HG02938 (cell line): ENCODE measurements at regions not wholly inside any gene's neighbourhood (a gene's known extent, or its start where the extent isn't known, plus 50 kb on each side); places are given as distances from the start of the nearest gene placed in this dataset.
A peak's percentile ranks its signal among the peaks of the same experiment; 100 is the strongest.

Experiments used
- ATAC-seq: cut with Tn5 transposase; IDR thresholded peaks from one replicate; pipeline ENCODE4 v1.9.1; 2021; ENCODE audit warnings: mild to moderate bottlenecking, moderate library complexity; ENCODE audit not compliant: unreplicated experiment

DNA sequence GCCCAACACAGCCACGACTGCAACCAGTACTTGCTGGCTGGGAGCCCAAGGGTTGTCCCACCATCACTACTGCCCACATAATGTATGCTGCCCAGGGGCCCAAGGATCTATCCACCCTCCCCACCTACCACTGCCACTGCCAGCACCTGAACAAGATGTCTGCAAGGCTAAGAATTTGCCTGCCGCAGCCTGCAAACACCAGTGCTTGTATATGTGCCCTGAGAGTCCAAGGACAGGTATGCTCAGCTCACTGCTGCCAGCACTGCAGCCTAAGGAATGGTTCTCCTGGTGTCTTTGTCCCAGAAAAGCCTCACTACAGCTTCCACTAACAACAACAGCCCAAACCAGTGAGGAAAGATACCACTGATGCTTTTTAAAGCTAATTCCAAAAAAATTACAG, 1174.0 kb downstream of the SORCS1 start:
- no peak for ATAC-seq

DNA sequence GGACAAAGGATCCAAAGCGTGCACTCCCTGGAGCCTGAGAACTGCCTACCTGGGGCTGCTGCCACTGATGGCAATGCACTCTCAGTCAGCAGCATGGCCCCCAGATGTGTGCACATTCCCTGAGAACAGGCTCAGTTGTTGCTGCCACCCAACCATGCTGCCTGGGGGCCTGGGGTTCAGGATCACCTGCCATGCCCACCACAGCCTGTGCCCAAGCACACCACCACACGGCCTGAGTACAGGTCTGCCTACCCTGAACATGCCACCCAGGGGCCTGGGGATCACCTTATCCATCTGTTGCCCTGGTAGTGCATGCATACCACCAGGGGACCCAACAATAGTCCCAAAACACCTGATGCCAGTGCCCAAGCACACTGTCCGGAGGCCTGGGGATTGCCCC, 1174.5 kb downstream of the SORCS1 start:
- no peak for ATAC-seq

DNA sequence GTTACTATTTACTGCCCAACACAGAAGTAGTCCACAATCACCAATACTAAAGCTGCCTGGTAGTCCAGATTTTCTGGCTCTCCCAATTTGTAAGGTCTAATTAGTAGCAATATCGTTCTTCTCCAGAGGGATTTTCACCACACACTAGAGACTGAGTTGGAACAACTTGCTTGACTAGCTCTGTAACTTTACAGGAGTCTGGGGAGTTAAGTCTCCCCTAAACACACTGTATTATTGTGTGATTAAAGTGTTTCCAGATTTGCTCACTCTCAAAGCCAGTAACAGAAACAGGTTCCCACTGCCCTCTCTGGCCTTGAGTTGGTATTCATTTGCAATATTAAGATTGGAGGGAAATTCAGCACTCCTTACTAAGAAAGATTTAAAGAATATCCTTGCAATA, 1175.7 kb downstream of the SORCS1 start:
- ATAC-seq: no peak

DNA sequence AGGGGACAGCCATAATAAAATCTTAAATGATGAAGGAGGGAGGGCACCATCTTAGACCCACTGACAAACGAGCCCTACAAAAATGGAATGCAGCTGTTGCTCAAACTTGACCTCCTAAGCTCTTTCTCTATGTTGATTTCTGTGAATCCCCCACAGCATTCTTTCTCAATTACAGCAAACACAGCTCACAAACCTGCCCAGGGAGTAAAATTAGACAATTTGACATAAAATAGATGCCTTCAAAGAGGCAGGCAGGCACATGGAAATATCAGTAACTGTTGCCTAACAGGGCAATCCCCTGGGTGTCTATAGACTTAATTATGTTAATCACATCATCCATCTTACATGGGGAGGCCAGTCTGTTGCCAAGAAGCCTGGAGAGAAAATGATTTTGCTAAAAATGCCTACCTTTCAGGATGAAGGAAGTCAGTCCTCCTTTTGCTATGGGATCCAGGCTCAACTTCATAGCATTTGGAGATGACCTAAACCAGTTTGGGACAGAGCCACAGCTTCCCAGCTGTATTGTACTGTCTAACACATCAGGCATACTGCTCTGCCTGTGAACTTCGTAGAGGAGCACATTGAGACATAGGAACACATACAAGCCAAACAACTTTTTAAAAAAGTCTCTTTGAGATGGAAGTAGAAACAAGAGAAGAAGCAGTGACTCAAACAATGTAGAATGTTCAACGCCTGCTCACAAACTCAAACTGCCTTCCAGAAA, 1177.4 kb downstream of the SORCS1 start:
- ATAC-seq: no peak

DNA sequence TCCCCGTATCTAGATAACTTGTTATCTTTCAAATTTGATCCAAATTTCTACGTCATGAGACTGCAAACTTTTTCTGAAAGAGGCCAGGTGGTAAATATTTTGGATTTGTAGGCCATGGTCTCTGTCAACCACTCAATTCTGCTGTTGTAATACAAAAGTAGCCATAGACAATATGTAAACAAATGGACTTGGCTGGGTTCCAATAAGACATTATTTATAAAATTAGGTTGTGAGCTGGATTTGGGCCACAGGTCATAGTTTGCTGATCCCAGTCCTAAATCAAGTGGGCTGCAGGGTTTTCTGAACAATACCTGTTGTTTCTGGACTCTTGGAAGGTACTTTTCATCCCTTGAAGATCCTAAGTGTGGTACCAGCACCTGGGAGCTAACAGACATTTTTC, 1178.0 kb downstream of the SORCS1 start:
- ATAC-seq: no peak

DNA sequence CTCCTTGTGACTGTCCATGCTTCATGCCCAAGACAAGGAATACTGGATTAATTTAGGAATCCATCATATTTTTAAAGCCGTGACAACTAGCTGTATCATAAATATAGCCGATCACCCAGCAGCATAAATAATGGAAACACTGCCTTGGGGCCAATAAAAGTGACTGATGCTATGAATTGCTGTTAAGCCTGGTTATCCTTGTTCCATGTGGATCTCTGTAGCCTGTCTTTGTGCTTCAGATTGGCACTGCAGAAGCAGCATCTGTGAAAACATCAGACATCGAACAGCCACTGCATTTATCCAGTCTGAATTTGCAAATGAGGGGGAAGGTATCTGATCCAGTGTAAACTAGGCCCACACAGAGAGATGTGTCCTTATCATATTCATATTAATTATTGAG, 1181.8 kb downstream of the SORCS1 start:
- ATAC-seq: no peak

DNA sequence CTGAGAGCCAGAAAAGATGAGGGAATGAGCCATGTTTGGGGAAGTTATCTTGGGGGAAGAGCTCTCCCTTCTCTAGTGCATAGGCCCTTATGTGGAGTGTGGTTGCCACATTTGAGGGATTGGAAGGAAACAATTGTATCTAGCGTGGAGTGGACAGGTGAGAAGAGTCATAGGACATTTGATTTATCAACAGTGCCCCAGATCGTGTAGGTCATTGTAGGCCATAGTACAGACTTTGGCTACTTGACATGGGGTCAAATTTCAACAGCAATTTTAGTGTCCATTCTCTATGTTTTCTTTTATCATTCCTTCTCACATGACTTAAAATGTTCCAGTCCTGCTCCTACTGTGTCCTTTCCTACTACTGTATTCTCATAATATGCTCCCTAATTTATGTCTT, 1182.8 kb downstream of the SORCS1 start:
- ATAC-seq: no peak

DNA sequence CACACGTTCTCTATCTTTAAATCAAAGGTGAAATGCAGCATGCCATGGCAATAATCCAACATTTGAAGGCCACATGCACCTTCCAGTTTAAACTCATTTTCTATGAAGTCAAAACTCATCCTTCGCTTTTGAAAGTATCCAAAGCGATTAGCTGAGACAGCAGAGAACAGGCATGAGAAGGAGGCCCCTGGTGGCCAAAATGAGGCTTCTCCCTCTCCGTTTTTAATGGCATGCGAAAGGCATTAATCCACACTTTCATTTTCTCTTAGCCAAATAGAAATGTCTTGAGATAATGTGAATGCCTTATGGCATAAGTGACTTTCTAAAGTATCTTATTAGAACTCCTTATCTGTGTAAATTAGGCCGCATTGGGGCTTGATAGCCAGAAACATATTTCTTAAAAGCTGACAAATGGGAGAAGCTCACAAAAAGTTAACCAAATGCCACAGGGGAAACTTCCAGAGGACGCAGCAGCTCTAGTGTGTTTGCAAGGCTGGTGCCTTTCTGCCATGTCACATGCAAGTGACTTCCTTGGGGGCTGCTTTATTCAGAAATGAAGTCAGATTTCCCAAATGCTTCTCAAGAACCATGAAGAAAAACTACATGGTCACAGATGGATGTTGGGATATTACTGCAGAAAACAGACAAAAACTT, 1189.6 kb downstream of the SORCS1 start:
- no peak for ATAC-seq

DNA sequence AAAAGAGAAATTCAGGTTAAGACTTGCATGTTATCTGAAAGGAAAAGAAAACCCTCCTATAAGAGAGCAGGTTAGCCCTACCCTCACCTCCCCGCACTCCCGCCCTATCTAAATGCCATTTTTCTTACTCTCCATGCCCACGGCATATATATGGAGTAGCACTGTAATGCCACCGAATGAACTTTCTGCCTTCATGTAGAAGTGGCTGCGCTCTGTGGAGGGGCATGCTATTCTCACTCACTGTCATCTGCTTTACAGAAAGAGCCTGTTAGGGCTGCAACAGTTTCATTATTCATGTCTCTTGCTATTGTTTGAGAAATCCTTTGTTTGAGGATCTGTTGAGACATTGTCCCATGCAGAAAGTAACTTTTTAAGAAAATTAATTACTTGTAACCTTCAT, 1190.6 kb downstream of the SORCS1 start:
- no peak for ATAC-seq

DNA sequence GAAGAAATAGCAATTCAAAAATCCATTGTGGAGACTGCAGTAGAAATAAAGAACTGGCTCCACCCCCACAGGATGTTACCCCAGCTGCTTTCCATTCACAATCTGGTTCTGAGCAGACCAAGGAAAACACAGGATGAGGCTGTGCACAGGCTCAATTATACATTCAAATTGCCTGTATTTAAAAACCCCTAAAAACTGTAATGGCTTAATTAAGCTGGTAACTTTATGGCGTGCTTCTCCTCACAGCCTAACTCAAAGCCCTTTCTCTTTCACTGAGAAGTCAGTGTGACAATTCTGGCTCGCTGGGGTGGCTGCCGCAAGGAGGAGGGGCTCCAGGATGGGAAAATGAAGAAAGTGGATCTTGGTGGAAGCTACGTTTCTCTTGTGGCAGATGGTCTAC, 1191.1 kb downstream of the SORCS1 start:
- ATAC-seq: no peak

DNA sequence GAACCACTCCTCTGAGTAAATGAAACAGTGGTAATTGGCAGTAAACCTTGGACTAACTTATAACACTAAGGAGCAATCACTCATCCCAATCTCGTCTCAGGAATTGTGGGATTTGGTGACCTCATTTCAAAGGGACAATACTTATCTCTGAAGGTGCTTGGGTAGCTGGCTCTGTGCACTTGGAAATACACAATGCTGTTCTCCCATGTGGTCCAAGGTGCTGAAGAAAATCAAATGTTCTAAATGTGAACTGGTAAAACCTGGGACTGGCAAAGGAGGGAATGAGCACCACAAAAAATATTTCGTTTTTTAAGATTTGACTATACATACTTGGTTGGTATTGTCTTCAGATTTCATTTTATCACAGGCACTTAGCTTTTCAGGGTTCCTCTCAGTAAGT, 1193.0 kb downstream of the SORCS1 start:
- no peak for ATAC-seq

DNA sequence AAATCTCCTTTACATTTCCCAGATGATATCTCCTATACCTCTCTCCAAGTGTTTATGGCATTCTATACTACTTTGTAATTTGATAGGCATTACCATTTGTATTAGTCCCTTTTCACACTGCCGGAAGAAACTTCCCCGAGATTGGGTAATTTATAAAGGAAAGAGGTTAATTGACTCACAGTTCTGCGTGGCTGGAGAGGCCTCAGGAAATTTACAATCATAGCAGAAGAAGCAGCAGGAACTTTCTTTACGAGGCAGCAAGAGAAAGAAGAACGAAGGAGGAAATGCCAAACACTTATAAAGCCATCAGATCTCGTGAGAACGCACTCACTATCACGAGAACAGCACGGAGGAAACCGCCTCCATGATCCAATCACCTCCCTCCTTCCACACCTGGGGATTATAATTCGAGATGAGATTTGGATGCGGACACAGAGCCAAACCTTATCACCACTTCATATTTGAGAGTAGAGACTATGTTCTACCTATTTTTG, 1194.6 kb downstream of the SORCS1 start:
- ATAC-seq: no peak

DNA sequence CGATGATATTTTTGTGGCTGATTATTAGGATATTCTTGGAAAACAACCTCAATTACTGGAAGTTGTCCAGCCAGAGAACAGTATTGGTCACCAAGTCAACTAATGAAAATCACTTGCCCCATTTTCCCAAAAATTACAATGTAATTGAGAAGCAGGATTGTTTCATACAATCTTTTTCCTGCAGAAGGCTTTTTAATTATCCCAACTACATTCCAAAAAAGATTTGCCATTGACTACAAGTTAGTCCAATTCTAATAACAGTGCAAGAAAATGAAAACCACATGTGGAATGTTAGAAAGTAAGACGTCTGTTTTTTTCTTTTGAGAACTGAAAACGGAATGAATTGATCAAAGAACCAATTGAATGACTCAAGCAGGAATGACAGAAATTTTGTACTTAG, 1195.8 kb downstream of the SORCS1 start:
- no peak for ATAC-seq

DNA sequence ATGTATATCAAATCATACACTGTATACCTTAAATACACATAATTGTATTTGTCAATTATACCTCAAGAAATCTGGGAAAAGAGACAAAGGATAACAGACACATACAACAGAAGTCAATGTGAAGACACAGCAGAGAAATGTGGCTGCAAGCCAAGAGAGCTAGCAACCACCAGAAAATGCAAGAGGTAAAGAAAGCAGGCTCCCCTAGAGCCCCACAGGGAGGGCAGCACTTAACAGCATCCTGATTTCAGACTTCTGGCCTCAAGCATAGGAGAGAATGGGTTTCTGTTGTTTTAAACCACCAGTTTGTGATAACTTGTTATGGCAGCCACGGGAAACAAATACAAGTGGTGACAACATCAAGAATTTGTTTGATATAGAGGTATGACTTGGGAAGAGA, 1197.2 kb downstream of the SORCS1 start:
- ATAC-seq: no peak

DNA sequence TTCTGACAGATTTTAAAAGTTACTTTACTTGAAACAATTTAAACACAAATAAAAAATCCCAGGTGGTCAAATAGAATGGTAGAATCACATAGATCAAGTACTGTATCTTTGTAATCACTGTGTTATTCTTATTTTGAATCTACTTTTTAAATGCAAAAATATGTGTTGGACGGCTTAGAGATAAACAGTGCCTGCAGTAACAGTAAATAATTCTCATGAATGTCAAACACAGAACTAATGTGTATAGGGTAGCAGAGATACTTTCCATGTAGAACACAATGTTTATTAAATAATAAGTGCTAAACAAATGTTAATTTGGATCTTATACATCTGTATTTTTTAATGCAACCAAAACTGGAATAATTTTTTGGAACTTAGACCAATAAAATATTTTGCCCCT, 1199.4 kb downstream of the SORCS1 start:
- no peak for ATAC-seq

DNA sequence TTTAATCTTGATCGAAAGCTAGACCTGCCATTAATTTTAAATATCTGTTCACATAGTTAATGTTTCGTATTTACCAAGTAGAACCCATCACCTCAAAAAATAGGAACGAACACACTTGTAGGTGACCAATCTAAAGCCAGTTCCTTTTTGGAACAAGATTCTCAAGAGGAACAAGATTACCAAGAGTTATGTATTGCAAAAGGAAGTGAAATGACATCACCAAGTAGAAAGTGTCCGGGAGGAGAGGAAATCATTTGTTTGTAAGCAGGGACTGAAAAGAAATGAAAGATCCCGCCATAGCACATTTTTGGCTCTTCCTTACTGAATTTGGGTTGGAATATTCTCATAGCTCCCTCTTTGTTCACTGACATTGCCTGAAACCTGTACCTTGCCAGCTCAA, 1200.5 kb downstream of the SORCS1 start:
- ATAC-seq: no peak

DNA sequence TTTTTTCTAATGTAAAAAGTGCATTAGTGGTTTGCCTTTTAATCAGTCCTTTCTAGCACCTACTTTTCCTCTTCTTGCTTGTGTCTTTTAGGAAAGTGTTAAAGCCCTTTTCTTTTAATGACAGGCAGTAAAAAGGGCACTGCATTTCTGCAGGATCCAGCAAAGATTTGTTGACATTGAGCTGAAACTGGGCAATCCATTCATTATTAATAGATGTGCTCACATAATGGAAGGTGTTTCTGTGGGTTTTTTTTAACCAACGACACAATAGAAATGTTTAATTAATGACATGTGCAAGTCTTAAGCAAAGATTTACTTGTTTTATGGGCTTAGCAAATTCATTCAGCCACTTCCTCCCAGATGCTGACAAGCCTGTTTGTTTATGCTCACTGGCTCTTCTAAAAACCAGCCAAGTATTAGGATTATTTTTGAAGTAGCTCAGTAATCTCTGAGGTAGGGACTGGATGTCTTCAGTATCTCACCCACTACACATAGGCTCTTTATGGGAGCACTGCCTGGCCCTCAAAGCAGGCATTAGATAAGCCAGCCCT, 1201.1 kb downstream of the SORCS1 start:
- ATAC-seq: no peak

DNA sequence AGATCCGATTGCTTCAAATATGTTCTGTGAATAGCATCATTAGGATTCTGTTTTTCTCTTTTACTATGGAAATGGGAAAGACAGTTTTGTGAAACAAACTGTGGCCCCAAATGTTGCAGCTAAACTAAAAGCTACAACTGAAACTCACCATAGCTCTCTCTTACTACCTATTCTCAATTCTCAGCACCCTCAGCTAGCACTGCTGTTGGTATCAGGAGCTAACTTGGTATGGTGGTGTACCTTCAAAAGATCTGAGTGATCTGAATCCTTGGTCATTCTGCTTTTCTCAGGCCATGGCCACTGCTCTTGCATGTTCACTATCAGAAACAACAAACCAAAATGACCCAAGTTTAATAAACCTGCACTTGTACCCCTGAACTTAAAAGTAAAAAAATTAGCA, 1208.0 kb downstream of the SORCS1 start:
- no peak for ATAC-seq

DNA sequence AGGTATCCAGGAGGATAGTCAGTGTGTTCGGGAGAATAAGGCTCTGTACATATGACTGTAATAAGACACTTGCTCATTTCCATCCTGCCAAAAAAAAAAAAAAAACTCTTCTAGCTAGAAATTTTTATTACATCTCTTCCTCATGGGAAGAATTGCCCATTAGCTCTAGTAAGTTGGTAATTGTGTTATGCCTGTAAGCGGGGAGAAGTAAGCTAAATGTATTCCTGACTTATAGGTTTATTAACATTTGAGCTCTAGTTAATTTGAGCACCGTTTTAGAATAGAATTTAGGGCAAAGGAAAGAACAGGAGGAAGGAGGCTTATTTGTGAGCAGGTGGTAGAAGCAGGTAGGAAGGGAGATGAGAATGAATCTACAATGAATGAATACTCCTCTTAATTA, 1210.6 kb downstream of the SORCS1 start:
- no peak for ATAC-seq

DNA sequence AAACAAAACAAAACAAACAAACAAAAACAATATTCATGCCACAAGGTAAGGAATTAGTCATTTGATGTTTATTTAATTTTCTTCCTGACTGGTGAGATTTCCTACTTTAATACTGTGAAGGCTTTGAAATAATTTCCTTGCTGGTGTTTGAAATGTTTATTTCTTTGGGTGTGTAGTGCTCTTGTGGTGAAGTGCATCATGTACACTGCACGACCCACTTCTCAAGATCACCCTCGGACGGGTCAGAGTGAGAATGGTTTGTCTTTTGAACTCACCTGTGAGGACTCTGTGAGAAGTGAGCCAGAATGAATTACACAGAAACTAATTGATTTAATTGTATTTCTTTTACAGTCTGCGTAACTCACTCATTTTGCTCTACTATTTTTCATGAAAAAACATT, 1211.5 kb downstream of the SORCS1 start:
- no peak for ATAC-seq

DNA sequence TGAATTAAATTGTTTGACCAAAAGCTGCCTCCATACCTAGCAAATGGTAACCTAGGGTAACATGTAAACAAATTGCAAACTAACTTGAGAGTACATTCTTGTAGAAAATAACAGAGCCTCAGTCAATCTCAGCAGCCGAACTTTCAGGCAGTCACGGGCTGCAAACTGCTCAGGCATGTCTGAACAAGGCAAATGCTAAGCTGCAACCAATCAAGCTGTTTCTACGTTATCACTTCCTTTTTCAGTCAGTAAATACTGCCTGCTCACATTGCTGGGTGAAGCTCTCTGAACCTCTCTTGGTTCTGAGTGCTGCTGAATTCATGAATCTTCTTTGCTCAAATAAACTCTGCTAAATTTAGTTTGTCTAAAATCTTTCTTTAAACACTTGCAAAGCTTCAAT, 1212.4 kb downstream of the SORCS1 start:
- peak; percentile 64 for ATAC-seq

DNA sequence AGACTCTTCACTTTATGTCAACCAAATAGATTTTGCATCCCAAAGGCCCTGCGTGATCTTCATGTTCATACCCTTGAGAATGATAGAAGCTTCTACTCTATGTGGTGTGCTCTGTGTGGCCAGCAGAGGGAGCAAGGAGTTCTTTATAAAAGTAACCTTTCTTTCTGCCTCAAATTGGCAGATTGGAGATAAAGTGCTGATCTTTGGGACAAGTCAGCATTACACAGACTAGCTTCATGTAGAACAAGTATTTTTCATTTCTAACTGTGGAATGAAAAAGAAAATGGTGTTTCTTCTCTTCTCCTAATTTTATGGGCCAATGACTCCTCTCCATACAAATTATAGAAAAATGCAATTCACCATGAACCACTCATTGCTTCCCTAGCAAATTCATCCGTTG, 1214.1 kb downstream of the SORCS1 start:
- ATAC-seq: peak; percentile 60
